HG03095 (cell line): ENCODE measurements at regions not wholly inside any gene's neighbourhood (a gene's known extent, or its start where the extent isn't known, plus 50 kb on each side); places are given as distances from the start of the nearest gene placed in this dataset.

Source experiments
- ATAC-seq: cut with Tn5 transposase; IDR thresholded peaks from one replicate; pipeline ENCODE4 v1.9.1; 2021; ENCODE audit warnings: moderate library complexity; ENCODE audit not compliant: unreplicated experiment

DNA sequence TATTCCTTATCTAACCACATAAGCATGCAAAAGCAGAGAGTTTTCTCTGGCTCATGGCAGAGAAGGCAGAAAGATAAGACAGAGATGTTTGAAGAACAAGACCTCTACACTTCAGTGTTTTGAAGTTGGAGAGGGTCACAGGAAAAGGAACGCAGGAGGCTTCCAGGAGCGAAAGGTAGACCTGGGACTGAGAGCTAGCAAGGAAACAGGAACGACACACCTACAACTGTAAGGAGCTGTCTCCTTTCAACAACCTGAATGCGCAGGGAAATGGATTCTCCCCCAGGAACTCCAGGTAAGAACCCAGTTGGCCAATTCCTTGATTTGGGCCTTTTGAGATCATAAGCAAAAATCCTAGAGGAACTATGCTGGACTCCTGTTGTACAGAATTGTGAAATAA lies 746.6 kb upstream of the DDX18 start:
- ATAC-seq, result no peak

DNA sequence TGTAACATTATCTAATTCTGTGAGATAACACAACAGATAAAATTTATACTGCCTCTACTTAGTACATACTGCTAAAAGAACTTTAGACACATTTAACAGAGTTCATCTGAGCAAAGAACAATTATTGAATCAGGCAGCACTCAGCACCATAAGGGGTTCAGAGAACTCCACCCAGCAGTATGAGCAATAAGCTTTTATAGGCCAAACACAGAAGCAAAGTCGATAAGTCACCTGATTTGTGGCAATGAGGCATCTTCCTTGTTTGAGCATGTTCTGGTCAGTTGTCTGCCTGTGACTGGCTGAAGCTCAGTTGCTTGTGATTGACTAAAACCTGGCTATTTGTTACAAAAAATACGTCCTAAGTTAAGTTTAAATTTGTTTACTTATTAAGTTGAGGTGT lies 746.1 kb upstream of the DDX18 start:
- no peak for ATAC-seq

DNA sequence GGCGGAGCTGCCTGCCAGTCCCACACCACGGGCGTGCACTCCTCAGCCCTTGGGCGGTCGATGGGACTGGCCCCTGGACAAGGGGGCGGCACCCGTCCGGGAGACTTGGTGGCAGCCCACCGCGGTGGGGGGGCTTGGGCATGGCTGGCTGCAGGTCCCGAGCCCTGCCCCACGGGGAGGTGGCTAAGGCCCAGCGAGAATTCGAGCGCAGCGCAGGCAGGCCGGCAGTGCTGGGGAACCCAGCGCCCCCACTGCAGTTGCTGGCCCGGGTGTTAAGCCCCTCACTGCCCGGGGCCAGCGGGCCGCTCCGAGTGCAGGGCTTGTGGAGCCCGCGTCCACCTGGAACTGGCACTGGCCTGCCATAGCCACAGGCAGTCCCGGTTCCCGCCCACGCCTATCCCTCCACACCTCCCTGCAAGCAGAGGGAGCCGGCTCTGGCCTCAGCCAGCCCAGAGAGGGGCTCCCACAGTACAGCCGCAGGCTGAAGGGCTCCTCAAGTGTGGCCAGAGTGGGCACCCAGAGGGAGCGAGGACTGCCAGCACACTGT lies 742.9 kb upstream of the DDX18 start:
- ATAC-seq, result no peak

DNA sequence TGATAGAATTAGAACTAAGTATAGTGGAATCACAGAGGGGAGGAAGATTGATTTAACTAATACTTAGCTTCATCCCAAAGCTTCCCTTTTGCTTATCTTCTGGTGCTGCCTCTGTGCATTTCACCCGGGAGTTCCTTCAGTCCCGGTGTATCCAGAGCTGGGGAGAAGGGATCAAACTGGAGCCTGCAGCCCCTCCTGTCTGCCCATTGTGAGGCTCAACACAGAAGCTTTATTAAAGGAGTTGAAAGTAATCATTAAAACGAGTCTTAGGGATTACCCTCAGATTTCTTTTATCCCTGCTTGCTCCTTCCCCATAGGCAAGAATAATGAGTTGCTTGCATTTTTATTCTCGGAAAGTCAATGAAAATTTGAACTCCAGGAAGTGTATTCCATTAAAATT lies 739.7 kb upstream of the DDX18 start:
- no peak for ATAC-seq

DNA sequence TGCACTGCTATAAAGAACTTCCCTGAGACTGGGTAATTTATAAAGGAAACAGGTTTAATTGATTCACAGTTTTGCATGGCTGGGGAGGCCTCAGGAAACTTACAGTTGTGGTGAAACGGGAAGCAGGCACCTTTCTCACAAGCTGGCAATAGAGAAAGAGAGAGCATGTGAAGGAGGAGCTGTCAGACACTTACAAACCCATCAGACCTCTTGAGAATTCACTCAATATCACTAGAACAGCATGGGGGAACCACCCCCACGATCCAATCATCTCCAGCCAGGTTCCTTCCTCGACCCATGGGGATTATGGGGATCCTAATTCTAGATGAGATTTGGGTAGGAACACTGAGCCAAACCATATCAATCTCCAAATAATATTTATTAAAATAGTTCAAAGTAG lies 729.2 kb upstream of the DDX18 start:
- no peak for ATAC-seq

DNA sequence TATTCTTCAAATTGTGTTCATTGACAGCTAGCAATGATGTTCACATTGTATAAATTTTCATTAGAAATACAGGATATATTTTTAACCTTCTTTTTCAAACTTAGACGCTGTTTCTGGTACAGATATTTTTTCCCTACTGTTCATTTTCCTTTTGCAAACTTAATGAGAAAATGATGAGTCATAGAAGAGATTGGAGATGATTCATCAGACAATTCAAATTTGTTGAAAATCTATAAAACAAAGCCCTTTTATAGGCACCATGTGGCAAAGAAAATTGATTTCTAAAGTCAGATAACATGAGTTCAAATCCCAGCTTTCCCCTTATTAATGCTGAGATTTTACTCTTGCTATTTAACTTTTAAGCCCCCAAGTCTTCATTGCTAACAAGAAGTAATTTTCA lies 728.8 kb upstream of the DDX18 start:
- no peak for ATAC-seq

DNA sequence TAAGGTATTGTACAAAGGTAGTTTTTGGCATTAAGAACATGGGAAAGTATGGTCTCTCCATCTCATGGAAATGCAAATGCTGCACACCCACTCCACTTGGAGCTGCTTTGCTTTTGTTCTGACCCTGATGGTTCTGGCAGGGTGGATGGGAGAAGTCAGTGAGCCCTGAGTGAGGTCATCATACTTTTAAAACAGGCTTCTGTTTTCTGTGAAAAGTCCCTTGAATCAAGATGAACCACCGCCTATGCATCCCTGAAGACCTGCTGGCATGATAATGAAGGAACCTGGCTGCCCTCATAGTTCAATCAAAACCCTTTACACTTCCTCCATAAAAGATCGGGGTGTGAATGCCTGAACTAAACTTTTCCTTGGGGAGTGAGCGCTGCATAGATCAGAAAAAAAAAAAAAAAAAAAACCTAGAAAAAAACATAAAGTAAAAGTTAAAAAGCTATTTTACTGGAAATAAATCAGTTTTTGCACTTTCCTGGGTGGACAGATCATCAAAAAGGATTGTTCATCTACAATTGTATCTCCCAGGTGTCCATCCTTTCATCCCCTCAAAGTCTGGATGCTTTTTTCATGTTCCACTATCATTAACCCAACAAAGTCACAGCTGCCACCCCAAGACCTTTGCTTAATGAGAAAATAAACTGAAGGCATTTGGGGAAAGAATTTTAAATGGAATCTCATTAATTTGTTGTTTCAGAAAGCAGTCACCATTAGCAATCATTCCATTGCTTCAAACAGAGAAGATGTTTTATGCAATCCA lies 728.1 kb upstream of the DDX18 start:
- ATAC-seq, result no peak

DNA sequence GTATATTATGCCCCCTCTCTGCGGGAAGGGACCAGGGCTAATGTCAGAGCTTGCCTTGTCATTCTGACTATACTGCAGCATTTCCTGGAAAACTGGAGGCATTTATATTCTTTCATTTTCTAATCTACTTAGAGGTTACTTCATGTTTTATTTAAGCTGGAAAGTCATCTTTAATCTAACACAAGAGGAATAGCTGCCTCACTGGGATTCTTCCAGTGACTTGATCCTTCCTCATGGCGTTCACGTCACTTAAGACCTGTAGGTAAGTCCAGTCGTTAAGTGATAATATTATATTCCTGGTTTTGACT lies 727.6 kb upstream of the DDX18 start:
- no peak for ATAC-seq

DNA sequence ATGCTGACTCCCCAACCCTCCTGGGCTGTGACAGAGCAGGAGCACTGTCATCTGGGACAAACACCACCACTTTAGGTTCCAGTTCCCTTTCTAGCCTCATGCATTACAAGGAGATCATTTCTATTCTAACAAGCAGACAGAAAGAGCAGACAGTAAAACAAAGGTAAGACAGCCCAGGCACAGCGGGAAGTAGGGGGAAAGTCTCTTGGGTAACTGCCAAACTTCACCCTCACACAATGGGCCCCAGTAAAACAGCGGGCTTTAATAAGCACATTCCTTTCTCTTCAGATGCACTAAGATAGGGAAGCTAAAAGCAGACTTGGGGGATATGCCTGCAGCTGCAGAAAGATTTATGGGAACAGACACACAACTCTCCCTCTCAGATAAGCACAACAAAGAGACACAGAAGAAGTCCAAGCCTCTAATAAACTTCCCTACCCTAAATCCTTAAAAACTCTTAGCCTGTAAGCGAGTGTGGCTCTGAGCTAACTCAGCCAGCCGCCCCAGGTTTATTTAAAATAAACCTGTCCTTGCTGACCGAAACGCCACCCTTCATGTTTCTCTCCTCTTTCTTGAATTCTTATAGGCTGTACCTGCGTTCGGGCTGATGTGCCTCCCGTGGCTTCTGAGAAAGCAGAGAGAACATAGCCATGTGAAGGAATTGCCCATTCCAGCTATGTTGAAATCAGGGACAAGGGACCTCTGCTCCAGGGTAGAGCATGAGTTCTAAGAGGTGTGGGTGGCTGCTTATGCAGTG lies 726.8 kb upstream of the DDX18 start:
- ATAC-seq, result no peak

DNA sequence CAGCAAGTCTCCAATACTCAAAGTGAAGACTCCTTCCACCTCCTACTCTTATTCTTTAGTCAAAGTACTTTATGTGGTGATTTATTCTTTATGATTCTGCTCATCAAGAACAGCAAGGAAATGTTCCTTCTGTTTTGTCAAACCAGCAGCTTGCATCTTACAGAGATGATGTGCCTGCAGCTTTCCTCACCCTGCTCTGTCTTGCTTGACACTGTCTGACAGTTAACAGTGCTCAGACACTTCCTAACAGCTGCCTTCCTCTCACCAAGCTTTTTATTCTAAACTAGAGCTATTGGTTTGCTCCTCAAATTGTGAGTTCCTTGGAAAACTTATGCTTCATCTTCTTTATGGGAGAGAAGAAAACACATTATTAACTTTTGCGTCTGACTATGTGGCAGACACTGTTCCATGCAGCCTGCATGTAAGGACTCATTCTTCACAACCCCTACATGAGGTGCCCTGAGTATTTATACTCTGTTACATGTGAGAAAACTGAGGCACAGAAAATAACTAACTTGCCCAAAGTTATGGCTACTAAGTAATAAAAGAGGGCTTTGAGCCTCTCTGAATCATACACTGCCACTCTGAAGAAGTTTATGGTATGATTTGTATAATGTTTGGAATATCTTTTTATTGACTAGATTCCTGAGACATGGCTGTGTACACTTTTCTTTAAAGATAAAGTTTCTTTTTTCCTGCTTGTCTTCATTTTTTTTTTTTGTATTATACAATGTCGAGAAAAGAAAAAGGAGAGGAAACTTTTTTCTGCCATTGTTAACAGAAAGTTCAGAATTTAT lies 723.3 kb upstream of the DDX18 start:
- ATAC-seq, result no peak

DNA sequence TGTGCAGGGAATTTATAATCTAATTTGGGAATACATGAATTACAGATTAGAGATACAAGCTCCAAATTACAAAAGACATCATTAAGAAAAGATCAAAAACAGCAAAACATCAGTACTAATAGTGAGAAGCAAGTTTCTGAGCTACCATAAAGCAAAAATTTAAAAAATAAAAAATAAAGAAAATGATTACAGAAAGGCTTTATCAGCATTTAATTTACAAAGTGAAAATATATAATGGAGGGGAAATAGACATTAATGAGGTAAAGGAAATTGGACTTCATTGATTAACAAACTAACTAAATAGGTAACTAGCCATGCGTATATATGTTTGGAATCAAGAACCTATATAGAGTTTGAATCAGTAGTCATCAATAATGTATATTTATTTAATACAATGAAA lies 712.9 kb upstream of the DDX18 start:
- ATAC-seq, result no peak

DNA sequence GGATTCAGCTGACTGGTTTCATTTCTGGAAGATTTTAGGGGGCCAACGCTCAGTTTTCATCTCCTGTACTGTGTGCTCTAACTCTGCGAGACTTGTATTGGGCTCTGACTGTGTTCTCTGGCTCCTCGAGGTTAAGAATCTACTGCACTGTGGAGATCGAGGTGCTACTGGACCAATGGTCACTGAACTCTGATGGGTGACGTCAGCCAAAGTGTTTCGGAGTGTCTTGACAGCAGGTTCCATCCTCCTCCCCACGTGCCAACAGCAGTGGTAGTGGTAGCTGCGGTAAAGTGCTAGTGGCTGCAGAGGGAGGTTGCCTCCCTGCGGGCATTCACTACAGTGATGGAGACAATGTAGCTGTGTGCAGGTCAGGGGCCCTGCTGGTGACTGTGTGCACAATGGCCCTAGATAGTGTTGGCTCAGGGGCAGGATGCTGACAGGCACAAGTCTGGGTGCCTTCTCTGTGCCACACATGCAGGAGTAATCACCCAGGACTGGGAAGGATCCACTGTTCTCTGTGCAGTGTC lies 705.7 kb upstream of the DDX18 start:
- ATAC-seq, result no peak

DNA sequence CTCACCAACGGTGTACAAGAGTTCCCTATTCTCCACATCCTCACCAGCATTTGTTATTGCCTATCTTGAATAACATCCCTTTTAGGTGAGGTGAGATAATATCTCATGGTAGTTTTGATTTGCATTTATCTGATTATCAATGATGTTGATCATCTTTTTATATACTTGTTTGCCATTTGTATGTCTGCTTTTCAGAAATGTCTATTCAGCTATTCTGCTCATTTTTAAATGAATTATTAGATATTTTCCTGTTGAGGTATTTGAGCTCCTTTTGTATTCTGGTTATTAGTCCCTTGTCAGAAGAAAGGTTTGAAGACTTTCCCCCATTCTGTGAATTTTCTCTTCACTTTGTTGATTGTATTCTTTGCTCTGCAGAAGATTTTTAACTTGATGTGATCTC lies 695.5 kb upstream of the DDX18 start:
- no peak for ATAC-seq

DNA sequence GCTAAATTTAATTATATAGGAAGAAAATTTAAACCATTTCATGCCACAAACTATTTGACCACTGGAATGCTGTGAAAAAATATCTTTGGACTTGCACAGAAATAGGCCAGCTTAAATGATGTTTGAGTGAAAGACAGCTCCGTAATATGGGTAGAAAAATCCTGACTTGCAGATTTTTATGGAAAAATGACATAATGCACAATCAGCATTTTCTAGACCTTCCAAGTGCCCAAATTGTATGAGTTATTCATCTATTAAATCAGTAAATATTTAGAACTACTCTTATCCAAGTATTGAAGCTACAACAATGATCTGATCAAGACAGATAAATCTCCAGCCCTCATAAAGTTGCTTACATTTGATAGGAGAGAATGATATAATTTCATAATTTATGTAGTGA lies 691.1 kb upstream of the DDX18 start:
- no peak for ATAC-seq

DNA sequence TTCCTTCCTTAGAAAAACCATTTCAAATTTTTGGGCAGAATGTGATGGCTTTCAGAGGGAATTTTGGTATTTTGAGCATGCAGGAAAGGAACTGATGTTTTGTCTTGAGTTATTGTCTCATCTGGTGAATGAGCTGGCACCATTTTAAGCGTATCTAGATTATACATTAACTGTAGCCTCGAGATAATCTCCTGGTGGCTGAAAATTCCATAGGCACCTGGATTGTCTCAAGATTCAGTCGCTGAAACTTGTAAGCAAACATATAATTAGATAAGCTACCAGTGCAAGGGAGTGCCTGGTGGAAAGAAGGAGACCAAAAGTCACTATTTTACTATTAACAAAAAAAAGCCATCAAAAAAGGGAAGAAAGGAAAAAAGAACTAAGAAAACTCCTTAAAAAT lies 687.8 kb upstream of the DDX18 start:
- no peak for ATAC-seq

DNA sequence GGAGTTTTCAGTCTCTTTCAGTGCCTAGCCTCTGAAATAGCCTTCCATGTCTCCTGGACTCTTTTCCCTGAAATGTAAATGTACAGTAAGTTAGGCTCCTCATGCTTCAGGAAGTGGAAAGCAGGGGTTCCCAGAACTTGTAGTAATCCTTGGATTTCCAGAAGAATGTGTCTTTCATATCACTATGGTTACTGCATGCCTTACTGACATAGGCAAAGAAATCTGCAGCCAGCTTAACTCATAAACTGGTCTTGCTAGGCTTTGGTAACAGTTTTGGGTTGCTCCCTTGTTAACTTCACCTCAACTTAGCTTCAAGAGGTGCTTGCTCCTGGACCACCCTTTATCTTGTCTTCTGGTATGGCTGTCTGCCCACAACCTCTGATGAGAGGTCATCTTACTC lies 686.8 kb upstream of the DDX18 start:
- ATAC-seq, result no peak

DNA sequence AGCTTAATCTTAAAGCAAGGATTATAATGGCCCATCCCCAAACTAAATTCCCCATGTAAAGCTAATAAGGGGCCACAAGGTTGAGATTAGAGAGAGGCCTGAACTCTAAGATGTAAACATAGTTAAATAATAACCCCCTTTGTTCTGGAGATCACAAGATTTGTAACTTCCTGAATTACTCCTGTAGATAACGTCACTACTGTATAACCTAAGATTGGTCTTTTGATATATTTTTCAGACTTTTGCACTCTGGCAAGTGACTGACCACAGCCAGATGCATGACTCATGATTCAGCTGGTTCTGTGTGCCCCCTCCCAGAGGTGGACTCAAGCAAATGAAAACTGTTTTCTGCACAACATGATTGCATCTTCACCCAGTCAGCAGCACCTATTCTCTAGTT lies 686.0 kb upstream of the DDX18 start:
- no peak for ATAC-seq

DNA sequence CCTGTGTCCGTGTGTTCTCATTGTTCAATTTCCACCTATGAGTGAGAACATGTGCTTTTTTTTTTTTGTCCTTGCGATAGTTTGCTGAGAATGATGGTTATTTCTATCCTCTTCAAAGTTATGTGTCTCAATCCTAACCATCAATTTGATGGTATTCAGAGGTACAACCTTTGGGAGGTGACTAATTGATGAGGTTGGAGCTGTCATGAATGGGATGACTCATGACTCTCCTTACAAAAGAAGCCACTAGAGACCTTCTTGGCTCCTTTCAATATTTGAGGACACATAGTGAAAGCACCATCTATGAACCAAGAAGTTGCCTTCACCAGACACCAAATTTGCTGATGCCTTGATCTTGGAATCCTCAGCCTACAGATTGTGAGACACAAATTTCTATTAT lies 677.1 kb upstream of the DDX18 start:
- ATAC-seq, result no peak

DNA sequence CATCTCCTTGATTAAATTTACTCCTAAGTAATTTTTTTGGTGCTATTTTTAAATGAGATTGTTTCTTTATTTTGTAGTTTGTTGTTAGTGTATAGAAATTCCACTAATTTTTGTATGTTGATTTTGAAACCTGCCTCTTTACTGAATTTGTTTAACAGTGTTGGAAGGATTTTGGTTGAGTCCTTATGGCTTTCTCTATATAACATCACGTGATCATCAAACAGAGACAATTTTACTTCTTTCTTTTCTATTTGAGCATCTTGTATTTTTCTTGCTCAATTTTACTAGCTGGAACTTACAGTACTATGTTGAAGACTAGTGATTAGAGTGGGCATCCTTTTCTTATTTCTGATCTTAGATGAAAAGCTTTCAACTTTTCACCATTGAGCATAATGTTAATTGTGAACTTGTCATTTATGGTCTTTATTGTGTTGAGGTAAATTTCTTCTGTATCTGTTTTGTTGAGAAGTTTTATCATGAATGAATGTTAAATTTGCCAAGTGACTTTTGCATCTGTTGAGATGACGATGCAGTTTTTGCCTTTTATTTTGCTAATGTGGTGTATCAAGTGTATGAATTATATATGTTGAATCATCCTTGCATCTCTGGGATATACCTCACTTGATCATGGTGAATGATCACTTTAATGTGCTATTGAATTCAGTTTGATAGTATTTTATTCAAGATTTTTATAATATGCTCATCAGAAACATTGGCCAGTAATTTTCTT lies 645.3 kb upstream of the DDX18 start:
- no peak for ATAC-seq

DNA sequence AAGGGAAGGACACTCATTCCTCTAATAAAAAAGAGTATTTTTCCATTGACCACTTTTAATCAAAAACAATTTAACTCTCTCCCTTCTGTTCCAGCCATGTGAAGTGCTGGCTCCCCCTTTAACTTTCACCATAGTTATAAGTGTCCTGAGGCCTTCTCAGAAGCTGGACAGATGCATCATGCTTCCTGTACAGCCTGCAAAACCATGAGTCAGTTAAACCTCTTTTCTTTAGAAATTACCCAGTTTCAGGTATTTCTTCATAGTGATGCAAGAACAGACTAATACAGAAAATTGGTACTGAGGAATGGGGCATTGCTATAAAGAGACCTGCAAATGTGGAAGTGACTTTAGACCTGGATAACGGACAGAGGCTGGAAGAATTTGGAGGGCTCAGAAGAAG lies 643.6 kb upstream of the DDX18 start:
- ATAC-seq, result no peak

DNA sequence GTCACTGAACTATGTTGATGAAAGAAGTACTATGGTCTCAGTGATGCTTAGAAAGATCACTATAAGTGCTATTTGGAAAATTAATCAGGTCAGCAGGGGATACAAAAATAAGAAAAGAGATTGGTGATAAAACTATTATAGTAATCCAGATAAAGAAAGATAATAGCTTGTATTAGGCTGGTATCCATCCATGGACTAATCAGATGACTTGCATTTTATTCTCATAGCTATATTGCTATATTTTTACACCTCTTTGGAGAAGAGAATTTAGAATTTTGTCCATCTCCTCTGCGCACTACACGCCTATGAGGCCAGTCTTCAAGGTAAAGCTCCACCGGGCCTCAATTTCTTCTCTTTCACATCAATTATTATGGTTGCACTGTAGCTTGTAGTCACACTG lies 635.1 kb upstream of the DDX18 start:
- ATAC-seq, result no peak
